ENCODE measurements at regions not wholly inside any gene's neighbourhood (a gene's known extent, or its start where the extent isn't known, plus 50 kb on each side); places are given as distances from the start of the nearest gene placed in this dataset.
"Not testable (repeated sequence)": the region's sequence is repeated elsewhere in the genome, so short reads cannot be mapped to it uniquely, and the experiment has no call there.

DNA sequence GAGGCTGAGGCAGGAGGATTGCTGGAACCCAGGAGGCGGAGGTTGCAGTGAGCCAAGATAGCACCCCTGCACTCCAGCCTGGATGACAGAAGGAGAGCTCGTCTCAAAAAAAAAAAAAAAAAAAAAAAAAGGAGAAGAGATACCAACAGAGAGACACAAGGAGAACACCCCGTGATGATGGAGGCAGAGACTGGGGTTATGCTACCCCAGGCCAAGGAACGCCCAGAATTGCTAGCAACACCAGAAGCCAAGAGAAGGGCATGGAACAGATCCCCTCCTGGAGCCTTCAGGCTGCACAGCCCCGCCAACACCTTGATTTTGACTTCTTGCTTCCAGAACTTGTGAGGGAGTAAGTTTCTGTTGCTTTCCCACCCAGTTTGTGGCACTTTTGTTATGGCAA lies 148.0 kb upstream of the FOXN3 start:
- no peak for DNase-seq

DNA sequence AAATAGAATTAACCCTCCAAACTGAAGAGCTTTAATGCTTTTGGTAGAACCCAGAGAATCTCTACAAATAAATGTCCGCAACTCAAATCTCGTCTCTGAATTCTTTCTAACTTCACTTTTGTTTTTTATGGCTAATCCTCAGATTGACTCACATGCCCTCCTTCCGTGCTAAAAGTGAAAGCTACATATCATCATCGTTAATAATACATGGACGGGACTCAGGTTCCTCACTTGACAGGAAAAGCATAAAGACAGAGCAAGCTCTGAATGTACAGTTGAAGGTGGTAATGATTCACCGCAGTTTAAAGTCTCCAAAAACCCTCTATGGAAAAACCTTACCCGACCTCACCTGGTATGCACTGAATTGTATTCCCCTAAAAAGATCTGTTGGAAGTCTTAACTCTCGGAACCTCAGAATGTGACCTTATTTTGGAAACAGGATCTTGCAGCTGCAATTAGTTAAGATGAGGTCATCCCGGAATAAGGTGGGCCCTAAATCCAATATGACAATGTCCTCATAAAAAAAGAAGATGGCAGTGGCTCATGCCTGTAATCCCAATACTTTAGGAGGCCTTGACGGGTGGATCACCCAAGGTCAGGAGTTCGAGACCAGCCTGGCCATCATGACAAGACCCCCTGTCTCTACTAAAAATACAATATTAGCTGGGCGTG lies 147.4 kb upstream of the FOXN3 start:
- DNase-seq = no peak

DNA sequence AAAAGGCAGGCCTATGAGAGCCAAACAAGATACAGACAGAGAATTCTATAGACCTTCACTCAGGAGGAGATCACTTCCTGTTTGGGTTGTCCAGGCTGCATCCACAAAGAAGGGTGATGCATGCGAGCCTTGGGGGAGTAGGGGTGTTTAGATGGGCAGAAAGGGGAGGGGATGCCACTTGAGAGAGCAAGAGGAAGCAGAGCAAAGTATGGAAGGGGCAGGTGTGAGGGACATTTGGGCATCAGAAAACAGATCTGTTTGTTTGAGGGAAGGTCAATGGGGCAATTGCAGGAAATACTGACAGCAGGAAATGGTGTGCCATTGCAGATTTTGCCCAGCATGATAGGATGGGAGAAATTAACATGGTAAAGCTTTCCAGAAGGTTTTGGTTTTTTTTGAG lies 146.4 kb upstream of the FOXN3 start:
- no peak for DNase-seq

DNA sequence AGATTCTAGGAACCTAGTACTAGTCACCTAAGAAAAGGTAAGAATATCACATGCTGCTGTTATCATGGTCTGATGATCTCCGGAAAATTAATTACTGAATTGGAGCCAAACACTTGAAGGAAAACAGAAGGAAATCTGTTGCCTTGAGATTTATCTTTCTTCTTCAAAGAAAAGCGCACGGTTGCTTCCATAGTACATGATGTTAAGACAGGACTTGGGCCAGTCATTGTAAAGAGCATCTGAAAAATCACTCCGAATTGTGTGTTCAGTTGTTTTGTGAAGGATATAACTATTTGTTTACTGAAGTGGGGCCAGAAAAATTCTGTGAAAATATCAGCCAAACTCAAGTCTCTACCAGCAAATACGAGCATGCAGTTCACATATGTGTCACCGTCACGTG lies 134.9 kb upstream of the FOXN3 start:
- DNase-seq = no peak

DNA sequence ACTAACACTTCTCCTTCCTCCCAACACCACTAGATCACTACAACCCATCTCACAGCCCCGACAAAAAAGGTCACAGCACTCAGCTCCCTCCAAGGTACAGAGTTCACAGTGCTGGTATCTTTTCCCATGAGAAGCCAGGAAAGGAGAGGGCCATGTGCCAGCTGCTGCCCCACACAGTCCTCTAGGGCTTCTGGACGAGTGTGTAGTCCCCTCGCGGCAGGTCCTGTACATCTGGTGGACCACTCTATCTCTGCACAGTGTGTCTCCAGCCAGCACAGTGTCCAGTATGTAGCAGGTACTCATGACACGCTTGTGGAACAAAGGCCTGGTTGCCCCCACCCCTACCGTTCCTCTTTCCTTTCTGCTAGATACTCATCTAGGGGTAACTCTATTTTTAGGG lies 134.4 kb upstream of the FOXN3 start:
- no peak for DNase-seq

DNA sequence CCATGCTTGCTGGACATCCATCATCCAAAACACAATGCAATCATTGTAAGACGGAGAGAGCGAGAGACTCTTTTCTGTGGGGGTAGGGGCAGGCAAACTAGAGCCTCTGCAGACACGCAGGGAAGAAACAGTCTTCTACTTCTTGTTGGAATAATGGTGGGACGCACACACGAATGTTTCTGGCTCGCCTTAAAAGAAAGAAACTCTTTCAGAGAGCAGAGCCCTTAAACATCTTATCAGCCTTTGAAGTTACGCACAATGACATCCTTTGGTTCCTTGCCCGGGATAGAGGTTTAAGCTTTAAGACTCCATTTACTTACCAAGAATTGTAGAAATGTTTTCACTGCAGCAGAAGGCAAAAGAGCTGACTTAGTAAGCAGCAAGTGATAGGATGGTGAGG lies 133.8 kb upstream of the FOXN3 start:
- DNase-seq = no peak

DNA sequence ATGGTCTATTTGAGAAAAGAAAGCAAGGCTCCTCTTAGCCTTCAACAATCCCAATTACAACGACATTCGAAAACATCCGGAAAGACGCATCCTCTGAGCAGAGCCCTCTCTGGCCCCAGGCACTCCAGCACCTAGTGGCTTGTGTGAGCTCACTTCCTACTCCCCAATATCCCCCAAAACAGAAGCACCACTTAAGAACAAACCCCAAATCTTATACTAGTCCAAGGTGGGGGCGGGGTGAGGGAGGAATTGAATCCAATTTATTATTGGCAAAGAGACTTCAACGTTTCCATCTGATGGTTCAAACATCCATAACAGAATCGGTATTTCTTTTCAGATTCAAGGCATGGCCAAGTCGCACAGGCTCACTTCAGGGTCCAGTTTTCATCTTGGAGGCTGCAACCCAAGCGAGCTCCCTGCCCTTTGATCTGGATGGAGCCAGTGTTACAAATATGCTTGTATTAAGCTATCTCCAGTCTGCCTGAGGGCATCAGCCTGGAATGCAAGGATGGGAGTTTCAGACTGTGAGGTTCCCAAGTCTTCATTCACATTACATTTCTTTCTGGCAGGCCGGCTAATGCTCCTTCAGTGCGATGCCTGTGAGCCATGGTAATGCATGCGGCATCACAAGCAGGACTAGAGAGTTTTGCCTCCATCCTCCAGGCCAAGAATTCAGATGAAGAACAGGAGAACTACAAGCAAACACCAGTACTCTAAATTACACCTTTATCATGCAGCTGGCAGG lies 132.5 kb upstream of the FOXN3 start:
- DNase-seq = no peak

DNA sequence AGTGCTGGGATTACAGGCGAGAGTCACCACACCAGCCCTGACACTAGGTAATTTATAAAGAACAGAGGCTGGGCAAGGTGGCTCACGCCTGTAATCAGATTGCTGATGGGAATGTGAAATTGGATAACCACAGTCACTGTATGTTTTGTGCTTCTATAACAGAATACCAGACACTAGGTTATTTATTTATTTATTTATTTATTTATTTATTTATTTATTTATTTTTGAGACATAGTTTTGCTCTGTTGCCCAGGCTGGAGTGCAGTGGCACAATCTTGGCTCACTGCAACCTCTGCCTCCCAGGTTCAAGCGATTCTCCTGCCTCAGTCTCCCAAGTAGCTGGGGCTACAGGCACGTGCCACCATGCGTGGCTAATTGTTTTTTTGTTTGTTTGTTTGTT lies 130.0 kb upstream of the FOXN3 start:
- DNase-seq = not testable (repeated sequence)

DNA sequence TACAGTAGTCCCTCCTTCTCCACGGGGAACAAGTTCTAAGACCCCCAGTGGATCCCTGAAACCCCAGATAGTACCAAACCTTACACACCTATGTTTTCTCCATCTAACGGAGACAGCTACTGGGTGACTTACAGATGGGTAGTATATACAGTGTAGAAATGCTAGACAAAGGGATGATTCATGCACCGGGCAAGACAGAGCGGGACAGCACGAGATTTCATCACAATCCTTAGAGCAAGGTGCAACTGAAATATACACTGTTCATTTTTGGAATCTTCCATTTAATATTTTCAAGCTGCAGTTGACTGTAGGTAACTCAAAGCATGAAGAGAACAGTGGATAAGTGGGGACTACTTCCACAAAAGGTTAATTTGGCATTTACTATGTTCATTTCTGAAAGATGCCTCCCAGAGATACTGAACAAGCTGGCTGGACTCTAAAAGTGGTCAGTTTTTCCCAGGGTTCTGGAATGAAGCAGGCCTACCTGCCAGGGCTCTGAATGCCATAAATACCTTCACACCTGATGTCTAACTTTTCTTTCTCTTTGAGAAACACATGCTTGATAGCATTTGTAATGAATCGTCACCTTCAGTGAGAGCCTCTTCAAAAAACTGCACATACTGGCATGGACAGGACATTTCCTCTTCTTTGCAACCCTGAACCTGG lies 127.7 kb upstream of the FOXN3 start:
- no peak for DNase-seq

DNA sequence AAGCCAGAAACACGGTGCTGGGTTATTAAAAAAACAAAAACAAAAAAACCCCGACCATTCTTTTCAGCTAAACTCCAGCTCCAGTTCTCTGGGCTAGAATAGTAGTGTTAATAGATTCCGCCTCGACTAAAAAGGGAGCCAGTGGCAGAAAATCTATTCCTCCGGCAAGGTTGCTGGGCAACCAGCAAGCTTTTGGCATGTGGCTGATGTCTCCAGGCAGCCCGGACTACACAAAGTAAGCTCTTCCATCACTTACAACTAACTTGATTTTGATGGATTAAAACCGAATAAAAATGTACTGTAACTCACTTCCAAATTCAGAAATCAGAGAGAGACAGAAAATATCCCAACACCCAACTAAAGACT lies 126.4 kb upstream of the FOXN3 start:
- no peak for DNase-seq

DNA sequence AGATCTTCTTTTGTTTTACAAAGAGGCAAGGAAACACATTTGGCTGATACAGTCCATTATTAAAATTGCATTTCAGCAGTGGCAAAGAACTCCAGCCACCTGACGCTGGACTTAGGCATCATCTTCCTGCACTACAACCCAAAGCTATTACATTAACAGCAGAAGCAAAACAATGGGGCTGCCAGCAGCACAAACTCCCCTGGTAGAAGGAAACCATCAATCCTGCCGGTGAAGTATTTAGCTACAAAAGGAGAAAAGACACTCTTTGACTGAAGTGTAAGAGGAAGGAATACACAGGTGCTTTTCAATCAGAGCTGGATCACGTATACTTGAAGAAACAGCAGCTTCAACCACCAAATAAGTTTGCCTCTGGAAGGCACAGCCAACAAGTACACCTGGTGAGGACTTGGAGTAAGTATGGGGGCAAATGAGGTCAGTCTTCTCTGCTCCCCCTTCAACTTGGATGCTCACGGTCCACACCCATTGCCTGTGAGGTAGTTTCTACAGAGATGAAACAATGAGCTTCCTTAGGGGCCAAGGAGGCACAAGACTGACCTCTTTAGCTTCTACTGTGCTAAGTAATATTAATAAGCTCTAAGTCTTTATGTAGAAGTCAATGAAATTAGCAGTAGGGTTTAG lies 125.9 kb upstream of the FOXN3 start:
- DNase-seq = no peak

DNA sequence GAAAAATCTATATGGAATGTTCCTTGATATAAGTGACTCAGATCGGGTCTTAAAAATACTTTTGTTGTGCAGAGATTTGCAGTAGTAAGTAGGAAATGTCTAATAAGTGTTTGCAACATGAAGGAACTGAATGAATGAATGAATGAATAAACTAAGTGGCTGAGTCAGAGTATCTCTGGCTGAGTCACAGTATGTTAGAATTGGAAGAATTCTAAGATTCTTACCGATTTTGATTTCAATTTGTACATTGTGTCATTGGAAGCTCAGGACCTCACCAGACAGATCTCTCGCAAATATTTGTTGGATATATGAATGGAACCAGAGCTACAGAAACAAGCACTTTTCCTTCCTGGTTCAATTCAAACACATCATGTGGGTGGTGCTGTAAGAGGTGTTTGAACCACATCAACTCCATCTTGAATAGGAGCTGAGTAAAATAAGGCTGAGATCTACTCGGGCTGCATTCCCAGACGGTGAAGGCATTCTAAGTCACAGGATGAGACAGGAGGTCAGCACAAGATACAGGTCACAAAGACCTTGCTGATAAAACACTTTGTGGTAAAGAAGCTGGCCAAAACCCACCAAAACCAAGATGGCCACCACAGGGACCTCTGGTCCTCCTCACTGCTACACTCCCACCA lies 123.9 kb upstream of the FOXN3 start:
- no peak for DNase-seq

DNA sequence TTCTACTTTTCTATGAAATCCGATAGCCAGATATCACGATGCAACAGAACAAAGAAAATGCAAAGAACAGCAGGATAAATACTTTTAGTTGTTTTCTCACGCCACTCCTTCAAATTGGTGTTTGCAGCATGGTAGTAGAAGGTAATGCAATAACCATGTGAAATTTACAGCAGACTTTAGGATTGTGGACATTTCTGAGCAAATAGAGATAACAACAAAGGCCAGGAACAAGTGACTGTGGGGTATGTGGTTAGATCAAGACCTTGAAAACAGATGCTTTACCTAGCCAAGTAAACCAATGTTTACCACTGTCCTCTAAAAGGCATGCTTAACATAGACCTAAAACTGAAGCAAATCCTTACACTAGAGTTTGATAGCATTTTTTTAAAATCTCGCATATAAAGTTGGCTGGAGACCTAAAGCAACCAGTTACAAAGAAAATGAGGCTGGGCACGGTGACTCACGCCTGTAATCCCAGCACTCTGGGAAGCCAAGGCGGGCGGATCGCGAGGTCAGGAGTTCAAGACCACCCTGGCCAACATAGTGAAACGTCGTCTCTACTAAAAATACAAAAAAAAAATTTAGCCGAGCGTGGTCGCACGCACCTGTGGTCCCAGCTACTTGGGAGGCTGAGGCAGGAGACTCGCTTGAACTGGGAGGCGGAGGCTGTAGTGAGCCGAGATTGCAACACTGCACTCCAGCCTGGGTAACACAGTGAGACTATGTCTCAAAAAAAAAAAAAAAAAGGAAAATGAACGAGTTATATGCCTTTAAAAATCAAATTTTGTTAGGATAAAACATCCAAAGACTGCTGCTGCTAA lies 123.2 kb upstream of the FOXN3 start:
- DNase-seq = no peak

DNA sequence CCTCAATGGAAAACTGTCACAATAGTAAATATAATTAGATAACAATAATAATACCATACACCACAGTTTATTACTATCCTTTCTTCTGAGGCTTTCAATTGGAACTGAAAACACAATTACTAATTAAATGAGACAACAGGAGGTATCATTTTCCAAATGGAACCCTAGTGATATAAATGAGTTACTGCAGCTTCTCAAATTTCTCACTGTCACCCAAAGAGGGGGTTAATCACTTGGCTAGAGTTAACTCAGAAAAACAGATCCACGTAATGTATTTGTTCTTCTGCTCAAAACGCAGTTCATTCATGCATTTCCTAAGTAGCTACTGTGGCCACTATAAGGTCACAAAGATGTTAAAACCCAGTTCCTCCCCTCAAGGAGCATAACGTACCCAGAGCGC lies 120.9 kb upstream of the FOXN3 start:
- DNase-seq = no peak

DNA sequence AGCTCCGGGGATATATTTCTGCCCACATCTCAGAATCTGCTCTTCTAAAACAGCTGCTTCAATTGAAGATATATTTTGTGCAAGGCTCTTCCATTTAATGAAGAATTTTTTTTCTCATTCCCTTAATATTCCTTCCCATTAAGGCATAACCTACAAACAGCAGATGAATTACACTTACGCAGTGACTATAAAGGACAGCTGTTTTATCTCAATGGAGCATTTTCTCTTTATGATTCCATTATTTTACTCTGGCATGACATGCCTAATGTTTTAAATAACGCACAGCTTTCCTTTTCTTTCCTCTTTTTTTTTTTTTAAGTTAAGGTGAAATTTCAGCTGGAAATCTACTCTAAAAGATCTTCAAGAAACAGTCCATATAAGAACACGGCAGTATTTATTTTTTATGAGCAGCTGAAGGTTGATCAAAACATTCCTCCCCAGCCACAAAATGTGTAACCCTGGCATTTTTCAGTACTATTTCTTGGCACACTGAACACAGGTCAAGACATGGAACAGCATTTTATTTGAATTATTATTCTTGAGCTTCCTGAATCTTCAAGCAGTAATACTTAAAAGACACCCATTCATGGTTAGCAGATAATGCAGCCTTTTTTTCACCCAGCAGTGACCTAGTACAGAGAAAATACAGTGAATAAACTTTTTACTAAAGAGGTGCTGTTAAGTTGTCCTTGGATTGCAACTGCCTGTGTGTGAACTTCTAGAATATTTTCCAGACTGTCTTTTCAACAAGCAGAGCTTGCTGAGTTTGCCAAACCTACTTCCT lies 118.1 kb upstream of the FOXN3 start:
- no peak for DNase-seq

DNA sequence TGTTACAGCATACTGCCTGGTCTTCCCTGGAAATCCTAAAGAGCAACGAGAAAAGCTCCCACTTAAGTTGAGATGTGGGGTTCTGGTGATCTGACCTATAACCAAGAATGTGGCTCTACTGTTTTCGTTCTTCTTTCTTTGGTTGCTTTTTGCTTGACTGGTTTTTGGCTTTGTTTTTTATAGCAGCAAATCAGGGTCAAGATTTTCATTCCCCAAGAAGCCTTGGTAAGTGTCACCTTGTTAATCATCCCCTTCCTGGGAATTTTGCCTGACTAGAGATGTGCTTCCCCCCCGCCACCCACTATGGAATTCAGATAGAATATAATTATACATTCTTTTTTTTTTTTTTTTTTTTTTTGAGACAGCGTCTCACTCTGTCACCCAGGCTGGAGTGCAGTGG lies 116.7 kb upstream of the FOXN3 start:
- DNase-seq = no peak

DNA sequence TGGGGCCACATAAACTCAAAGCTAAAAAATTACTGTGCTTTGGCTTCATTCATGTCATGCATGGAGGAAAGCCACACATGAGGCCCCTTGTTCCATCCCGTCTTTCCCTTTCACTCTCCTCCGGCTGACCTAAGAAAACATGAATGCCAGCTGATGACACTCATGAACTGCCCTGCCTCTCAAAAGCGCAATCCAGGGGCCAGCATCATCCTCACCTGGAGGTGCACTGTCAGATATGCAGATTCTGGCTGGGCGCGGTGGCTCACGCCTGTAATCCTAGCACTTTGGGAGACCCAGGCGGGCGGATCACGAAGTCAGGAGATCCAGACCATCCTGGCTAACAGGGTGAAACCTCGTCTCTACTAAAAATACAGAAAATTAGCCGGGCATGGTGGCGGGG lies 116.1 kb upstream of the FOXN3 start:
- DNase-seq = no peak

DNA sequence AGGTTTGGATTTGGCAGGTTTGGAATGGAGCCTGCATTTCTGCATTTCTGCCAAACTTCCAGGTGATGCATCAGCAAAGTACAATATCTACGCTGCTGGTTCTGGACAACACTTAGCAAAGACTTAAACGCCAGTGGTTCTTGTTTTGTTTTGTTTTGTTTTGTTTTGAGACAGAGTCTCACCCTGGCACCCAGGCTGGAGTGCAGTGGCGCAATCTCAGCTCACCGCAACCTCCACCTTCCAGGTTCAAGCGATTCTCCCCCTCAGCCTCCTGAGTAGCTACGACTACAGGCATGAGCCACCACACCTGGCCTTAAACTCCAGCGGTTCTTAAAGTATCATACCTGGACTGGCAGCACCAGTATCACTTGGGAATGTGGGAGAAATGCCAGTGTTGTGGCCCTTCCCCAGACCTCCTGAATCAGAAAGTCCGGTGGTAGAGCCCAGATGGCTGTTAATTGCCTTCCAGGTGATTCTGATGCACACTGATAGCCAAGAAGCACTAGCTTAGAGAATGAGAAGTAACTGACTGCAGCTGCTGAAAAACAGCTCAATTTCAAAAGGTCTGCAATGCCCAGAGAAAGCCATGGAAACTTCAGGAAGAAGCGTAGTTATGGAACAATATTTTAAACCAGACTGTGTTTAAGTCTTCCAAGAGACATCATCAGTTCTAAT lies 114.8 kb upstream of the FOXN3 start:
- DNase-seq = no peak

DNA sequence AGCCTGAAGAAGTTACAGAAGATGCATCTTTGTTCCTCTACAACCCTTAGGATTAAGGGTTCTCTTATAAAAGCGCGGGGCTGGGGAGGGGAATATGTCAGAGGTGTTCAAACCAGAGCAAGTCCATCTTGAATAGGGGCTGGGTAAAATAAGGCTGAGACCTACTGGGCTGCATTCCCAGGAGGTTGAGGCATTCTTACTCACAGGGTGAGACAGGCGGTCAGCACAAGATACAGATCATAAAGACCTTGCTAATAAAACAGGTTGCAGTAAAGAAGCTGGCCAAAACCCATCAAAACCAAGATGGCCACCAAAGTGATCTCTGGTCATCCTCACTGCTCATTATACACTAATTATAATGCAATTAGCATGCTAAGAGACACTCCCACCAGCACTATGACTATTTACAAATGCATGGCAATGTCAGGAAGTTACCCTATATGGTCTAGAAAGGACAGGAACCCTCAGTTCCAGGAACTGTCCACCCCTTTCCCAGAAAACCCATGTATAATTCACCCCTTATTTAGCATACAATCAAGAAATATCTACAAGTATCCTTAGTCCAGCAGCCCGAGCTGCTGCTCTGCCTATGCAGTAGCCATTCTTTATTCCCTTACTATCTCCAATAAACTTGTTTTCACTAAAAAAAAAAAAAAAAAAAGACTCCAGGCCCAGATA lies 108.1 kb upstream of the FOXN3 start:
- no peak for DNase-seq

DNA sequence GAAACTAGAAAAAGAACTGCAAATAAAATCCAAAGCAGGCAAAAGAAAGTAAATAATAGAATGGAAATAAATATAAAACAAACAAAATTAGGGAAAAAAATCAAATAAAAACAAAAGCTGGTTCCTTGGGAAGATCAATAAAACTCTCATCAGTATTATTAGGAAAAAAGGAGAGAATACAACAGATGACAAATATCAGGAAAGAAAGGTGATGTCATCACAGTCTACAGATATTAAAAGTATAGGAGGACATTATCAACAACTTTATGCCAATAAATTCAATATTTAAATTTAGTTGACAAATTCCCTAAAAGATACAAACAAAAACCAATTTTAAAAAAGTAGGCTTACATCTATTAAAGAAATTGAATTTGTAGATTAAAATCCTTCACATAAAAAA lies 107.4 kb upstream of the FOXN3 start:
- no peak for DNase-seq

DNA sequence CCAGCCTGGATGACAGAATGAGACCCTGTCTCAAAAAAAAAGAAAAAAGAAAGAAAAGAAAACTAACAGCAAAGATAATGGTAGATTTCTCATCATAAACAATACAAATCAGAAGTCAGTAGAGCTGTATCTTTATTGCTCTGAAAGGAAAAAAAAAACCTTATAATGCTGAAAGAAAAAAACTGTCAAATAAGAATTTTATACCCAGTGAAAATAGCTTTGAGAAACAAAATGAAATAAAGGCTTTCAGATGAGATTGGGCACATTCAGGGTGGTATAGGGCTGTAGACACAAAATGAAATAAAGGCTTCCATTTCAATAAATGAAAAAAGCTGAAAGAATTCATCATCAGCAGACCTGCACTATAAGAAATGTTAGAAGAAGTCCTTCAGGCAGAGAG lies 105.0 kb upstream of the FOXN3 start:
- DNase-seq = no peak

Data from hematopoietic multipotent progenitor cell treated with erythropoietin and hydrocortisone succinate and interleukin-3 and kit ligand, for 8 days (in vitro differentiated cells).